Tibial artery (tissue), 4 donors: ENCODE measurements at regions not wholly inside any gene's neighbourhood (a gene's known extent, or its start where the extent isn't known, plus 50 kb on each side); places are given as distances from the start of the nearest gene placed in this dataset.

Experiments
- DNase-seq, 2 donors: peaks; one replicate each; pipeline ENCODE4 v3.0.0-alpha.2; 2019
- H3K27ac ChIP-seq, 2 donors: fragments of 200-600 bp; sonication (generic) in 1 of 2; 1 replicate in 1 of 2; 2 replicates in 1 of 2; pipeline ENCODE4 v1.5.1; 2018 to 2019; ENCODE audit warnings: mild to moderate bottlenecking in 1 of 2
- H3K27me3 ChIP-seq, 2 donors: fragments of 200-600 bp; sonication (generic) in 1 of 2; one replicate each; pipeline versions ENCODE4 v1.5.1 to v1.6.0; 2016 to 2019
- H3K36me3 ChIP-seq, 3 donors: fragments of 200-600 bp; sonication (generic) in 2 of 3; one replicate each; pipeline ENCODE4 v1.5.1; 2016 to 2019; ENCODE audit warnings: mild to moderate bottlenecking in 2 of 3
- H3K4me1 ChIP-seq, 4 donors: fragments of 200-600 bp; sonication (generic) in 2 of 4; 1 replicate in 3 of 4; 2 replicates in 1 of 4; pipeline ENCODE4 v1.5.1; 2016 to 2019
- H3K4me3 ChIP-seq, 2 donors: fragments of 200-600 bp; sonication (generic) in 1 of 2; 1 replicate in 1 of 2; 2 replicates in 1 of 2; pipeline ENCODE4 v1.5.1; 2018 to 2019; ENCODE audit warnings: mild to moderate bottlenecking in 2 of 2
- H3K9me3 ChIP-seq, 3 donors: fragments of 200-600 bp; sonication (generic) in 1 of 3; one replicate each; pipeline ENCODE4 v1.5.1; 2016 to 2019
- intact Hi-C: fragments of 100-400 bp; cut with DNase I; formaldehyde crosslinking; loops from one replicate; pipeline ENCODE4 v1.15.0; 2023; ENCODE audit warnings: low total_unique reads
- TF ChIP-seq, protein P1 (sequence below), 2 experiments: fragments of 200-600 bp in 1 of 2; fragments of 450-650 bp in 1 of 2; IDR thresholded peaks; one replicate each; pipeline ENCODE4 v1.5.1; 2017 to 2019; ENCODE audit warnings: antibody characterized with exemption in 2 of 2, mild to moderate bottlenecking in 1 of 2, moderate library complexity in 1 of 2

DNA sequence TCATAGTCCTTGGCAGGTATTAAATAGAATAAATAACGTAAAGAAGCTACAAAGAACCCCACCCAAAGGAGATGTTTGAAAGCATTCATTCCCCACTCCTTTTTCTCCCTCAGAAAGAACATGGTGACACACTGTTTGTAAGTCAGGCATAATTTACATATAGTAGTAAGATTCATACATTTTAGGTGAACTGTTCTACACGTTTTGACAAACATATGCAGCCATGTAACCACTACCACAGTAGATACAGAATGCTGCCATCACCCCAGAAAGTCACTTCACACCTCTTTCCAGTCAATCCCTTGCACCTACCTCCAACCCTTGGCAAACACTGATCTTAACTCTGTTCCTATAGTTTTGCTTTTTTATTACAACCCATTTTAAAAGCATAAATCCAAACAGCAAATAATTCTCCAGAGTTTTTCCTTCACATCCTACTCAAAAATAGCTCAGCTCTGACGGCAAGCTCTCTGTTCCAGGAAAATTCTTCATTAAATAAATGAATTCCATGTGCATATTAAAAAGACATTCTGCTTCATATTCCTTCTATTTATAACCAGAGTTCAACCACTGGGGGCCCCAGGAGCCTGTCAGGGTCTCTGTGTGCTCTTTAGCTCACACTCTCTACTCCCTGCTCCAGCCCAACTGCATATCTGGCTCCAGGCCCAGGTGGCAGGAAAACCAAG is 258.8 kb downstream of the PLPP3 start:
- TF ChIP-seq, protein P1, sequence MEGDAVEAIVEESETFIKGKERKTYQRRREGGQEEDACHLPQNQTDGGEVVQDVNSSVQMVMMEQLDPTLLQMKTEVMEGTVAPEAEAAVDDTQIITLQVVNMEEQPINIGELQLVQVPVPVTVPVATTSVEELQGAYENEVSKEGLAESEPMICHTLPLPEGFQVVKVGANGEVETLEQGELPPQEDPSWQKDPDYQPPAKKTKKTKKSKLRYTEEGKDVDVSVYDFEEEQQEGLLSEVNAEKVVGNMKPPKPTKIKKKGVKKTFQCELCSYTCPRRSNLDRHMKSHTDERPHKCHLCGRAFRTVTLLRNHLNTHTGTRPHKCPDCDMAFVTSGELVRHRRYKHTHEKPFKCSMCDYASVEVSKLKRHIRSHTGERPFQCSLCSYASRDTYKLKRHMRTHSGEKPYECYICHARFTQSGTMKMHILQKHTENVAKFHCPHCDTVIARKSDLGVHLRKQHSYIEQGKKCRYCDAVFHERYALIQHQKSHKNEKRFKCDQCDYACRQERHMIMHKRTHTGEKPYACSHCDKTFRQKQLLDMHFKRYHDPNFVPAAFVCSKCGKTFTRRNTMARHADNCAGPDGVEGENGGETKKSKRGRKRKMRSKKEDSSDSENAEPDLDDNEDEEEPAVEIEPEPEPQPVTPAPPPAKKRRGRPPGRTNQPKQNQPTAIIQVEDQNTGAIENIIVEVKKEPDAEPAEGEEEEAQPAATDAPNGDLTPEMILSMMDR (IDR thresholded peaks at IDR 0.05): no peak
- intact Hi-C loops: no loop called here
- Histone ChIP-seq H3K27ac (no peak overlapping the region), H3K4me1 (peaks cover 0 to 11% (median 2%) of the 10 kb centered on the region in 4 donors), H3K36me3 (no peaks in the 10 kb centered on the region), H3K4me3 (no peak overlapping the region), H3K9me3 (no peaks in the 10 kb centered on the region), H3K27me3 (no peaks in the 10 kb centered on the region)
- DNase-seq: no peak

DNA sequence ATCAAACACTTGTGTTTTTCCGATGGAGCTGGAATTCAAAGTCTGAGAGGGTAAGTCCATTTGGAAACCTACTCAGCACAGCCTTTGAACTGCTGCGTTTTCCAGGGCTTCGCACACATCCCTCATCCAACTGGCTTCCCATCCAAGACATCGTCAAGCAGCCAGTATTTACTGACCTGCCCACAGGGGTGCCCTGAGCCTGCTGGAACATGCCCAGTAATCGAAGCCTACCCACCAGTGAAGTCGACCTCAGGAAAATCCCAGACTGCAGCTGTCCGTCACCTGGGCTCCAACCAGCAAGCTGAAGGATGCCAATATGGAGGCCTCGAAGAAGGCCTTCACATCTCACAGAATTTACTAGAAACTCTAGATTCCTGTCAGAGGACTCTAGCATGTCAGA is 261.6 kb downstream of the PLPP3 start:
- TF ChIP-seq, protein P1 (IDR thresholded peaks at IDR 0.05): no peak
- Histone ChIP-seq H3K27ac (no peak overlapping the region), H3K4me1 (peaks cover 0 to 11% (median 2%) of the 10 kb centered on the region in 4 donors), H3K9me3 (peaks cover 0 to 8% (median 0%) of the 10 kb centered on the region in 3 donors), H3K27me3 (no peaks in the 10 kb centered on the region), H3K36me3 (no peaks in the 10 kb centered on the region), H3K4me3 (no peak overlapping the region)
- DNase-seq: no peak
- intact Hi-C loops: no loop called here

DNA sequence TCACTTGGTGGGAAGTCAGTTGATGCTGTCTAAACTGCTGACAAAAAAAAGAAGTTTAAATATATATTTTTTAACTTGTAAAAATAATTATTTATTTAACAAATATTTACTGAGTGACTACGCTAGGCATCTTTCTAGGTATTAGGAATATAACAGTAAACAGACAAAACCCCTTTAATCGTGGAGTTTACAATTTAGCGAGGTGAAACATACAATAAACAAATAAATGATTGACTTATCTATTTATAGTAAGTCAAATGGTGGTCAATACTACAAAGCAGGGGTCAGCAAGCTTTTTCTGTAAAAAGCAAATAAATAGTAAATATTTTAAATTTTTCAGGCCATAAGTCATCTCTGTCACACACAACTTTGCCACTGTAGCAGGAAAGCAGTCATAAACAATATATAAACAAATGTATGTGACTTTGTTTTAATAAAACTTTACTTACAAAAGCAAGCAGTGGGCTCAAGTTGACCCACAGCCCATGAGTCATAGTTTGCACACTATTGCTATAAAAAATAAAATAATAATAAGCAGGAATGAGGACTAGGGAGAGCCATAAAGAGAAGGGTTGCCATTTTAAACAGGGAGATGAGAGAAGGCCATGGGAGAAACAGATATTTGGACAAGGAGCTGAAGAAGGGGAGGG is 263.9 kb downstream of the PLPP3 start:
- no peaks in the 10 kb centered on the region for H3K36me3 ChIP-seq
- H3K27ac ChIP-seq: no peak overlapping the region
- H3K27me3 ChIP-seq: no peaks in the 10 kb centered on the region
- peaks cover 0 to 8% (median 0%) of the 10 kb centered on the region in 3 donors for H3K9me3 ChIP-seq
- intact Hi-C loops: no loop called here
- TF ChIP-seq, protein P1 (IDR thresholded peaks at IDR 0.05): no peak
- peaks cover 0 to 3% (median 0%) of the 10 kb centered on the region in 4 donors for H3K4me1 ChIP-seq
- H3K4me3 ChIP-seq: no peak overlapping the region
- no peak for DNase-seq

DNA sequence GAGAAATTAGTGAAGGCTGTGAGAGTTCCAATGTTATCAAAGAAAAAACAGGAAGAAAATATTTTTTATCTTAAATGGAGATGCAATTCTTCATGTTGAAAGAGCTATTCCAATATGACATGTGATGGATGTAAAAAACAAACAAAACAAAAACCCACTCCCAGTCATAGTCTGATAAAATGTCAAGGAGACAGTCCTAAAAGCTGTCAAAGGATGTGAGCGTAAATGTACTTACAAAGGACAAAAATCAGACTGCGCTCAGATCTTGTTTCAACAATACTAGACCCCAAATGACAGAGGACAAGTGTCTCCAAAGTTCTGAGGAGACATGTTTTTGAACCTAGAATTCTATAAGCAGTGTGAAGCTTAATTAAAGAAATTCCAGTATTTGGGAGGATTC is 265.8 kb downstream of the PLPP3 start:
- DNase-seq: no peak
- Histone ChIP-seq H3K36me3 (no peaks in the 10 kb centered on the region), H3K27ac (no peak overlapping the region), H3K27me3 (no peaks in the 10 kb centered on the region), H3K9me3 (peaks cover 0 to 8% (median 0%) of the 10 kb centered on the region in 3 donors), H3K4me1 (no peaks in the 10 kb centered on the region), H3K4me3 (no peak overlapping the region)
- TF ChIP-seq, protein P1 (IDR thresholded peaks at IDR 0.05): no peak
- intact Hi-C loops: no loop called here

DNA sequence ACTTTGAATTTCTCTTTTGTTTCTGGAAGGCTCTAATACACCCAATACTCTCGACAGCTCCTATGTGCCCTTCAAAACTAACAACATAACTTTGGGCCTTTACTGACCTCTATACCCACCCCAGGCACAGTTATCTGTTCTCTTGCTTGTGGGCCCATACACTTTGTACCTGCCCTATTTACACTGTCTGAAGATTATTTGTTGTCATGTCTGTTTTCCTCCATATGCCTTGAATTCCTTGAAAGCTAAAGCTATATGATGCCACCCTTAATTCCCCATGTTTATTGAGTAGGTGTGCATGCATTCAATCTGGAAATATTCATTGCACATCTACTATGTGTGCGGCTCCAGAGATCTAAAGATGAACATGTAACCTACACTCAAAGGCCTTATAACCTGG is 267.6 kb downstream of the PLPP3 start:
- Histone ChIP-seq H3K36me3 (no peaks in the 10 kb centered on the region), H3K4me1 (no peaks in the 10 kb centered on the region), H3K4me3 (no peak overlapping the region), H3K27me3 (no peaks in the 10 kb centered on the region), H3K9me3 (peaks cover 0 to 11% (median 0%) of the 10 kb centered on the region in 3 donors), H3K27ac (no peak overlapping the region)
- TF ChIP-seq, protein P1 (IDR thresholded peaks at IDR 0.05): no peak
- intact Hi-C loops: no loop called here
- DNase-seq: no peak
